ENCODE measurements at regions not wholly inside any gene's neighbourhood (a gene's known extent, or its start where the extent isn't known, plus 50 kb on each side); places are given as distances from the start of the nearest gene placed in this dataset.

GRCh38 chr12:127717278-127717677 lies 549.7 kb upstream of the TMEM132C start:
- TF ChIP-seq RAD21 (conservative IDR thresholded peaks at IDR 0.05) (no peak), POLR2AphosphoS5 (IDR thresholded peaks at IDR 0.05) (peak; percentile 23), MXI1 (conservative IDR thresholded peaks at IDR 0.05; ENCODE audit: poor library complexity, severe bottlenecking) (no peak), EP300 (conservative IDR thresholded peaks at IDR 0.05; ENCODE audit: poor library complexity, severe bottlenecking) (no peak), TAF1 (IDR thresholded peaks at IDR 0.05; ENCODE audit: low read depth) (no peak)
- TF ChIP-seq, protein P1, sequence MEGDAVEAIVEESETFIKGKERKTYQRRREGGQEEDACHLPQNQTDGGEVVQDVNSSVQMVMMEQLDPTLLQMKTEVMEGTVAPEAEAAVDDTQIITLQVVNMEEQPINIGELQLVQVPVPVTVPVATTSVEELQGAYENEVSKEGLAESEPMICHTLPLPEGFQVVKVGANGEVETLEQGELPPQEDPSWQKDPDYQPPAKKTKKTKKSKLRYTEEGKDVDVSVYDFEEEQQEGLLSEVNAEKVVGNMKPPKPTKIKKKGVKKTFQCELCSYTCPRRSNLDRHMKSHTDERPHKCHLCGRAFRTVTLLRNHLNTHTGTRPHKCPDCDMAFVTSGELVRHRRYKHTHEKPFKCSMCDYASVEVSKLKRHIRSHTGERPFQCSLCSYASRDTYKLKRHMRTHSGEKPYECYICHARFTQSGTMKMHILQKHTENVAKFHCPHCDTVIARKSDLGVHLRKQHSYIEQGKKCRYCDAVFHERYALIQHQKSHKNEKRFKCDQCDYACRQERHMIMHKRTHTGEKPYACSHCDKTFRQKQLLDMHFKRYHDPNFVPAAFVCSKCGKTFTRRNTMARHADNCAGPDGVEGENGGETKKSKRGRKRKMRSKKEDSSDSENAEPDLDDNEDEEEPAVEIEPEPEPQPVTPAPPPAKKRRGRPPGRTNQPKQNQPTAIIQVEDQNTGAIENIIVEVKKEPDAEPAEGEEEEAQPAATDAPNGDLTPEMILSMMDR (IDR thresholded peaks at IDR 0.05; ENCODE audit: poor library complexity, severe bottlenecking) = no peak
